ENCODE measurements at regions not wholly inside any gene's neighbourhood (a gene's known extent, or its start where the extent isn't known, plus 50 kb on each side); places are given as distances from the start of the nearest gene placed in this dataset.
"Not testable (repeated sequence)": the region's sequence is repeated elsewhere in the genome, so short reads cannot be mapped to it uniquely, and the experiment has no call there.

DNA sequence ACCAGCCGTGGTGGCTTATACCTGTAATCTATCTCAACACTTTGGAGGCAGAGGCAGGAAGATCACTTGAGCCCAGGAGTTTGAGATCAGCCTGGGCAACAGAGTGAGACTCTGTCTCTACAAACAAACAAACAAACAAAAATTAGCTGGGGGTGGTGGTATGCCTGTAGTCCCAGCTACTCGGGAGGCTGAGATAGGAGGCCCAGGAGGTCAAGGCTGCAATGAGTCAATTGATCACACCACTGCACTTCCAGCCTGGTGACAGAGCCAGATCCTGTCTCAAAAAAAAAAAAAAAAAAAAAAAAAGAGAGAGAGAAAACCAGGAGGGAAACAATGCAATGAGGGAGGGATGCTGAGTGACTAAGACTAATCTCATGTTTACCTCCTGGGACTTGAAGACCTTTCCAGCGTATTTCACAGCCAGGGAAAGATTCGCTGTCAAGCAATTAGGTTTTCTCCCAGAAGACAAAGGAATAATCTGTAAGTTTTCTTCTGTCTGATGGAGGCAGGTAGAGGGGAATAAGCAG, 51.1 kb upstream of the MIER3 start:
- no peak for DNase-seq (ENCODE audit: low read depth)
- no peak overlapping the region for H3K4me3 ChIP-seq (ENCODE audit: low read depth, low read length)
- TF ChIP-seq, protein P1, sequence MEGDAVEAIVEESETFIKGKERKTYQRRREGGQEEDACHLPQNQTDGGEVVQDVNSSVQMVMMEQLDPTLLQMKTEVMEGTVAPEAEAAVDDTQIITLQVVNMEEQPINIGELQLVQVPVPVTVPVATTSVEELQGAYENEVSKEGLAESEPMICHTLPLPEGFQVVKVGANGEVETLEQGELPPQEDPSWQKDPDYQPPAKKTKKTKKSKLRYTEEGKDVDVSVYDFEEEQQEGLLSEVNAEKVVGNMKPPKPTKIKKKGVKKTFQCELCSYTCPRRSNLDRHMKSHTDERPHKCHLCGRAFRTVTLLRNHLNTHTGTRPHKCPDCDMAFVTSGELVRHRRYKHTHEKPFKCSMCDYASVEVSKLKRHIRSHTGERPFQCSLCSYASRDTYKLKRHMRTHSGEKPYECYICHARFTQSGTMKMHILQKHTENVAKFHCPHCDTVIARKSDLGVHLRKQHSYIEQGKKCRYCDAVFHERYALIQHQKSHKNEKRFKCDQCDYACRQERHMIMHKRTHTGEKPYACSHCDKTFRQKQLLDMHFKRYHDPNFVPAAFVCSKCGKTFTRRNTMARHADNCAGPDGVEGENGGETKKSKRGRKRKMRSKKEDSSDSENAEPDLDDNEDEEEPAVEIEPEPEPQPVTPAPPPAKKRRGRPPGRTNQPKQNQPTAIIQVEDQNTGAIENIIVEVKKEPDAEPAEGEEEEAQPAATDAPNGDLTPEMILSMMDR (IDR thresholded peaks at IDR 0.05; ENCODE audit: control insufficient read depth, extremely low read depth, insufficient read depth): no peak

- not testable (repeated sequence) for H3K4me3 ChIP-seq (ENCODE audit: low read depth, low read length); DNase-seq (ENCODE audit: low read depth)
Observed at GRCh38 chr5:57003566-57003965, 51.6 kb upstream of the MIER3 start.

DNA sequence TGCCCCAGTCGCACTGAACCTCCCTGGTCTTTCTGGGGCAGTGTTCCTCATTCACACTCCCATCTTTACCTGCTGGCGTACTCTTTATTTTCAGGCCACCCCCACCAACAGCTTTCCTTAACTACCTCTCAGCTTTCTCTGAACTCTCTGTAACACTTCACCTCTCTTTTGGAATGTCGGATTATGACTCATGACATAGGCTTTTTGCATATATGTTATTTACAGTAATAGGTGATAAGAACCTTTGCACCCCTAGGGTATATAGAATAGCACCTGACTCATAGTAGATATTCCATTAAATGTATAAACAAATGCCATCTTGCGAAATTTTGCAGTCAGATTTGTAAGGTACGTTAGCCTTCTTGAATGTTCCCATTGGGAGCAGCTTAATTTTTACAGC, 52.9 kb upstream of the MIER3 start:
- TF ChIP-seq, protein P1 (IDR thresholded peaks at IDR 0.05; ENCODE audit: control insufficient read depth, extremely low read depth, insufficient read depth): no peak
- DNase-seq (ENCODE audit: low read depth): no peak
- no peak overlapping the region for H3K4me3 ChIP-seq (ENCODE audit: low read depth, low read length)

DNA sequence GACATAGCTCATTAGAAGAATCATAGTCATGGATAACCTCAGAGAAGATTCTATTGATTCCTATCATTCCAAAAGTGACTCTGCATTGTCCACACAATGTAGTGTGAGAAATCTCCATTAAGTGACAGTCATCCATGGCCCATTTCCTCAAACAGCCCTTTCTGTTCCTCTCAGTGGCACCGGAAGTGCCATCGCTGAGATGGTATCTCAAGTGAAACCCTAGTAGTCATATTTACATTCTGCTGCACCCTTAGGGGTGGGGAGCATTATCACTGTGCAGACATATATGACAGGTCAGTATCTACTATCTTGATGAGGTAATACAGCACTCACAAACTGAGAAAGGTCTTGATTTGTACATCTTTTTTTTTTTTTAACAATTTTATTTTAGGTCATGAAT, 55.4 kb upstream of the MIER3 start:
- H3K4me3 ChIP-seq (ENCODE audit: low read depth, low read length): no peak overlapping the region

GRCh38 chr5:57009811-57010210, 57.9 kb upstream of the MIER3 start:
- no peak overlapping the region for H3K4me3 ChIP-seq (ENCODE audit: low read depth, low read length)
- no peak for DNase-seq (ENCODE audit: low read depth)
- TF ChIP-seq, protein P1 (IDR thresholded peaks at IDR 0.05; ENCODE audit: control insufficient read depth, extremely low read depth, insufficient read depth): no peak

More for the DNA sequence above, 55.4 kb upstream of the MIER3 start:
- no peak for DNase-seq (ENCODE audit: low read depth)
- TF ChIP-seq, protein P1 (IDR thresholded peaks at IDR 0.05; ENCODE audit: control insufficient read depth, extremely low read depth, insufficient read depth): no peak

- TF ChIP-seq, protein P1 (IDR thresholded peaks at IDR 0.05; ENCODE audit: control insufficient read depth, extremely low read depth, insufficient read depth): no peak
- no peak for DNase-seq (ENCODE audit: low read depth)
- no peak overlapping the region for H3K4me3 ChIP-seq (ENCODE audit: low read depth, low read length)
Observed at GRCh38 chr5:57010786-57011185, 58.9 kb upstream of the MIER3 start.

GRCh38 chr5:57012511-57012910, 60.6 kb upstream of the MIER3 start:
- no peak overlapping the region for H3K4me3 ChIP-seq (ENCODE audit: low read depth, low read length)
- TF ChIP-seq, protein P1 (IDR thresholded peaks at IDR 0.05; ENCODE audit: control insufficient read depth, extremely low read depth, insufficient read depth): no peak
- DNase-seq (ENCODE audit: low read depth): no peak

Data from LNCaP clone FGC (cell line).